ENCODE measurements at regions not wholly inside any gene's neighbourhood (a gene's known extent, or its start where the extent isn't known, plus 50 kb on each side); places are given as distances from the start of the nearest gene placed in this dataset.

- Histone ChIP-seq H3K27ac (ENCODE audit: low read depth in 2 of 2, low read length in 2 of 2) (no peak overlapping the region), H3K9me3 (ENCODE audit: control insufficient read depth in 2 of 3, insufficient read depth in 1 of 3, low read length in 3 of 3) (no peaks in the 10 kb centered on the region), H3K36me3 (ENCODE audit: control insufficient read depth in 2 of 3, insufficient read depth in 3 of 3, low read length in 3 of 3) (no peaks in the 10 kb centered on the region), H3K4me3 (ENCODE audit: low read length in 3 of 3) (no peak overlapping the region), H3K4me1 (ENCODE audit: control insufficient read depth in 2 of 3, insufficient read depth in 2 of 3, low read depth in 1 of 3, low read length in 3 of 3) (no peaks in the 10 kb centered on the region), H3K27me3 (ENCODE audit: control insufficient read depth, insufficient read depth, low read length) (no peaks in the 10 kb centered on the region), H3K9ac (ENCODE audit: low read length in 3 of 3) (no peak overlapping the region)
- no peak for TF ChIP-seq CTCF (IDR thresholded peaks at IDR 0.05; ENCODE audit: borderline replicate concordance, extremely low read depth, insufficient read depth)
- DNase-seq (no peak), FAIRE-seq (no peak)
- intact Hi-C loops (cut with DNase I): no loop called here
Measured at GRCh38 chr3:181279239-181279565, 289.7 kb upstream of the DNAJC19 start.

GRCh38 chr3:181278468-181279238 lies 289.1 kb upstream of the DNAJC19 start:
- intact Hi-C loops (cut with DNase I): no loop called here
- Histone ChIP-seq H3K4me1 (ENCODE audit: control insufficient read depth in 2 of 3, insufficient read depth in 2 of 3, low read depth in 1 of 3, low read length in 3 of 3) (no peaks in the 10 kb centered on the region), H3K27ac (ENCODE audit: low read depth in 2 of 2, low read length in 2 of 2) (no peak overlapping the region), H3K27me3 (ENCODE audit: control insufficient read depth, insufficient read depth, low read length) (no peaks in the 10 kb centered on the region), H3K9ac (ENCODE audit: low read length in 3 of 3) (no peak overlapping the region), H3K36me3 (ENCODE audit: control insufficient read depth in 2 of 3, insufficient read depth in 3 of 3, low read length in 3 of 3) (no peaks in the 10 kb centered on the region), H3K4me3 (ENCODE audit: low read length in 3 of 3) (no peak overlapping the region), H3K9me3 (ENCODE audit: control insufficient read depth in 2 of 3, insufficient read depth in 1 of 3, low read length in 3 of 3) (no peaks in the 10 kb centered on the region)
- no peak for TF ChIP-seq CTCF (IDR thresholded peaks at IDR 0.05; ENCODE audit: borderline replicate concordance, extremely low read depth, insufficient read depth)
- no peak for FAIRE-seq
- peak in 2 of 5 donors; percentile 1 for DNase-seq

GRCh38 chr3:181276358-181276896 lies 286.9 kb upstream of the DNAJC19 start:
- Histone ChIP-seq H3K4me1 (ENCODE audit: control insufficient read depth in 2 of 3, insufficient read depth in 2 of 3, low read depth in 1 of 3, low read length in 3 of 3) (no peaks in the 10 kb centered on the region), H3K9ac (ENCODE audit: low read length in 3 of 3) (no peak overlapping the region), H3K36me3 (ENCODE audit: control insufficient read depth in 2 of 3, insufficient read depth in 3 of 3, low read length in 3 of 3) (no peaks in the 10 kb centered on the region), H3K27ac (ENCODE audit: low read depth in 2 of 2, low read length in 2 of 2) (no peak overlapping the region), H3K9me3 (ENCODE audit: control insufficient read depth in 2 of 3, insufficient read depth in 1 of 3, low read length in 3 of 3) (no peaks in the 10 kb centered on the region), H3K27me3 (ENCODE audit: control insufficient read depth, insufficient read depth, low read length) (no peaks in the 10 kb centered on the region), H3K4me3 (ENCODE audit: low read length in 3 of 3) (no peak overlapping the region)
- no peak for FAIRE-seq
- TF ChIP-seq CTCF (IDR thresholded peaks at IDR 0.05; ENCODE audit: borderline replicate concordance, extremely low read depth, insufficient read depth): no peak
- intact Hi-C loops (cut with DNase I): no loop called here
- DNase-seq: no peak

Data from kidney (tissue), 13 donors.